Panc1 (cell line): ENCODE measurements at regions not wholly inside any gene's neighbourhood (a gene's known extent, or its start where the extent isn't known, plus 50 kb on each side); places are given as distances from the start of the nearest gene placed in this dataset.

ENCODE experiments used
- CTCF ChIP-seq: fragments of 450-650 bp; IDR thresholded peaks from 2 replicates; pipeline ENCODE4 v1.5.1; 2017; ENCODE audit warnings: mild to moderate bottlenecking
- POLR2AphosphoS5 ChIP-seq: IDR thresholded peaks from 2 replicates; pipeline ENCODE4 v1.6.1; 2012; ENCODE audit warnings: mild to moderate bottlenecking, low read depth, low read length, moderate library complexity
- REST ChIP-seq, 2 experiments: IDR thresholded peaks; 2 replicates each; pipeline ENCODE4 v1.6.1; 2011 to 2012; ENCODE audit warnings: low read depth in 2 of 2, control low read depth in 1 of 2, low read length in 1 of 2, mild to moderate bottlenecking in 1 of 2, moderate library complexity in 1 of 2; ENCODE audit not compliant: insufficient read depth in 1 of 2

GRCh38 chr4:91751961-91752360, 551.8 kb upstream of the GRID2 start:
- TF ChIP-seq CTCF, result no peak
- TF ChIP-seq REST (IDR thresholded peaks at IDR 0.05; ENCODE audit: insufficient read depth in 1 of 2, low read depth in 2 of 2, low read length in 1 of 2), result no peak
- TF ChIP-seq POLR2AphosphoS5, result no peak
